22Rv1 (cell line): ENCODE measurements at regions not wholly inside any gene's neighbourhood (a gene's known extent, or its start where the extent isn't known, plus 50 kb on each side); places are given as distances from the start of the nearest gene placed in this dataset.

Experiments
- ZFX ChIP-seq: fragments of 450-650 bp; IDR thresholded peaks from 2 replicates; pipeline ENCODE4 v1.6.1; 2017; ENCODE audit warnings: antibody characterized with exemption, borderline replicate concordance
- TF ChIP-seq, protein P1 (sequence below): fragments of 450-650 bp; IDR thresholded peaks from 2 replicates; pipeline ENCODE4 v1.5.1; 2017; ENCODE audit warnings: mild to moderate bottlenecking

DNA sequence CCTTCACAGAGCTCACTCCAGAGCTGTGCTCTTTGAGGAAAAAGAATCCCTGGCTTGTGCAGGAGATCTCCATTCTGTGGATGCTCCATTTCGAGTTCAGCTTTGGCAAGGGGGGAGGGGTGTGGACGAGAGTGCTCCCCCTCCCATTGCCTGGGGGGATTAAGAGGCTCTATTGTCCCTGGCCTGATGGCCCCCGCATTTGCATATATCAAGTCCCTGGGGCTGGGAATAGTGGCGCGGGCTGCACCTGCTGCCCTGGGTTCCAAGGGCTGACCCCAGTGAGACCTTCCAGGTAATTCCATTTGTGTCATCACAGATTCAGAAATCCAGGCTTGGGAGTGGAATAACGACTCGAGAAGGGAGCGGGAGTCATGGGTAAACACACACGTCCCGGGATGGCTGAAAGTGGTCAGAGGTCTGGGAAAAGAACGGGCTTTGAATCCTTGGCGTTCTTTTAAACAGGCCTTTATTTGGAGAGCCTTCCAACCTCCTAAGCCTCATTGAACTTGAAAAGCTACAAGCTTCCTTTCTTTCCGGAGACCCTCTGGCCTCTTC, 479.3 kb downstream of the HS3ST3B1 start:
- TF ChIP-seq, protein P1, sequence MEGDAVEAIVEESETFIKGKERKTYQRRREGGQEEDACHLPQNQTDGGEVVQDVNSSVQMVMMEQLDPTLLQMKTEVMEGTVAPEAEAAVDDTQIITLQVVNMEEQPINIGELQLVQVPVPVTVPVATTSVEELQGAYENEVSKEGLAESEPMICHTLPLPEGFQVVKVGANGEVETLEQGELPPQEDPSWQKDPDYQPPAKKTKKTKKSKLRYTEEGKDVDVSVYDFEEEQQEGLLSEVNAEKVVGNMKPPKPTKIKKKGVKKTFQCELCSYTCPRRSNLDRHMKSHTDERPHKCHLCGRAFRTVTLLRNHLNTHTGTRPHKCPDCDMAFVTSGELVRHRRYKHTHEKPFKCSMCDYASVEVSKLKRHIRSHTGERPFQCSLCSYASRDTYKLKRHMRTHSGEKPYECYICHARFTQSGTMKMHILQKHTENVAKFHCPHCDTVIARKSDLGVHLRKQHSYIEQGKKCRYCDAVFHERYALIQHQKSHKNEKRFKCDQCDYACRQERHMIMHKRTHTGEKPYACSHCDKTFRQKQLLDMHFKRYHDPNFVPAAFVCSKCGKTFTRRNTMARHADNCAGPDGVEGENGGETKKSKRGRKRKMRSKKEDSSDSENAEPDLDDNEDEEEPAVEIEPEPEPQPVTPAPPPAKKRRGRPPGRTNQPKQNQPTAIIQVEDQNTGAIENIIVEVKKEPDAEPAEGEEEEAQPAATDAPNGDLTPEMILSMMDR: no peak
- no peak for TF ChIP-seq ZFX
